Pancreas (tissue), 10 donors: ENCODE measurements at regions not wholly inside any gene's neighbourhood (a gene's known extent, or its start where the extent isn't known, plus 50 kb on each side); places are given as distances from the start of the nearest gene placed in this dataset.

Experiments used
- ATAC-seq, 4 donors: fragments of 200-7000 bp; cut with Tn5 transposase; one replicate each; pipeline versions ENCODE4 v1.8.0 to v1.9.1; 2020; ENCODE audit warnings: mild to moderate bottlenecking in 4 of 4, moderate library complexity in 4 of 4
- DNase-seq, 6 donors: peaks; one replicate each; pipeline ENCODE4 v3.0.0-alpha.2; 2020
- FAIRE-seq: peaks from 2 replicates; lab custom pipeline; 2012; peaks lifted over from hg19 to GRCh38; lab: Jason Lieb, UNC
- H3K27ac ChIP-seq, 4 donors: fragments of 200-600 bp; sonication (generic); 1 replicate in 3 of 4; 2 replicates in 1 of 4; pipeline versions ENCODE4 v1.5.0 to v1.8.0; 2020
- H3K27me3 ChIP-seq, 4 donors: fragments of 200-600 bp; one replicate each; pipeline ENCODE4 v1.8.0; 2021
- H3K36me3 ChIP-seq, 3 donors: fragments of 200-600 bp; sonication (generic) in 1 of 3; one replicate each; pipeline versions ENCODE4 v1.5.0 to v1.8.0; 2020 to 2021
- H3K4me1 ChIP-seq, 3 donors: fragments of 200-600 bp; one replicate each; pipeline ENCODE4 v1.8.0; 2021
- H3K4me3 ChIP-seq, 4 donors: fragments of 200-600 bp; sonication (generic) in 2 of 4; one replicate each; pipeline versions ENCODE4 v1.5.0 to v1.8.0; 2020 to 2021
- H3K9me3 ChIP-seq, 4 donors: fragments of 200-600 bp; one replicate each; pipeline ENCODE4 v1.8.0; 2021
- CTCF ChIP-seq, 4 donors: fragments of 200-600 bp; sonication (generic) in 3 of 4; IDR thresholded peaks; one replicate each; pipeline versions ENCODE4 v1.5.0 to v1.8.0; 2021; ENCODE audit warnings: antibody characterized with exemption in 4 of 4
- WGBS, 2 donors: extraction: QIAGEN DNeasy Blood & Tissue Kit; methylation state at CpG; one replicate each; pipeline ENCODE4 v1.1.7; 2013; 5-methylcytosine and 5-hydroxymethylcytosine counted together
- intact Hi-C, 3 donors: fragments of 100-400 bp; cut with DNase I; formaldehyde crosslinking; loops; one replicate each; pipeline versions ENCODE4 v1.11.1 to v1.14.2; 2022
- donor health status: healthy with polysubstance abuse.
- donor health status: DM: no; HTN: no; CAD: no; lungs with moderate emphysema.
- donor health status: DM: no; HTN: no; CAD: no.
- donor health status: control.
- donor health status: control.
- donor health status: Bipolar disorder and iron deficiency.
- donor health status: DM: yes; HTN: yes; CAD: no.
- donor health status: DM: no; HTN: no; CAD: no.
- donor health status: DM: no; HTN: no; CAD: no.
- donor health status: DM: yes; HTN: yes; CAD: no.

- peaks cover 0 to 19% (median 0%) of the 10 kb centered on the region in 3 donors for H3K36me3 ChIP-seq
- H3K27ac ChIP-seq: no peak overlapping the region
- ATAC-seq (no peak), DNase-seq (no peak), FAIRE-seq (no peak)
- no peaks in the 10 kb centered on the region for H3K27me3 ChIP-seq
- peaks cover 0 to 5% (median 4%) of the 10 kb centered on the region in 3 donors for H3K4me1 ChIP-seq
- H3K4me3 ChIP-seq: no peak overlapping the region
- 92 to 95% methylated on average over 3 of the region's 3 CpGs for WGBS, 2 donors
- no peak for TF ChIP-seq CTCF (IDR thresholded peaks at IDR 0.05)
- intact Hi-C loops: no loop called here
- H3K9me3 ChIP-seq: no peaks in the 10 kb centered on the region
Observed at GRCh38 chr15:52626671-52627369, 52.4 kb downstream of the ATOSA start.

- Histone ChIP-seq H3K27me3 (no peaks in the 10 kb centered on the region), H3K4me3 (no peak overlapping the region), H3K9me3 (no peaks in the 10 kb centered on the region), H3K36me3 (peaks cover 0 to 19% (median 0%) of the 10 kb centered on the region in 3 donors), H3K4me1 (peaks cover 0 to 5% (median 4%) of the 10 kb centered on the region in 3 donors), H3K27ac (no peak overlapping the region)
- DNase-seq: no peak
- WGBS, 2 donors: 43 to 49% methylated on average over 1 of the region's 1 CpG
- intact Hi-C loops: no loop called here
- no peak for FAIRE-seq
- no peak for TF ChIP-seq CTCF (IDR thresholded peaks at IDR 0.05)
- ATAC-seq: peak in 1 of 4 donors; percentile 18
Observed at GRCh38 chr15:52624262-52624661, 54.9 kb downstream of the ATOSA start.

- Histone ChIP-seq H3K36me3 (peaks cover 0 to 25% (median 0%) of the 10 kb centered on the region in 3 donors), H3K4me3 (no peak overlapping the region), H3K9me3 (no peaks in the 10 kb centered on the region), H3K27me3 (no peaks in the 10 kb centered on the region), H3K27ac (no peak overlapping the region), H3K4me1 (peaks cover 0 to 5% (median 4%) of the 10 kb centered on the region in 3 donors)
- no peak for FAIRE-seq
- no peak for DNase-seq
- no peak for ATAC-seq
- TF ChIP-seq CTCF (IDR thresholded peaks at IDR 0.05): no peak
- WGBS, 2 donors: 85 to 97% methylated on average over 4 of the region's 4 CpGs
- intact Hi-C loops: no loop called here
Observed at GRCh38 chr15:52622791-52623190, 54.0 kb upstream of the ARPP19 start.

GRCh38 chr15:52620496-52620895 is 51.7 kb upstream of the ARPP19 start:
- WGBS, 2 donors: 85 to 91% methylated on average over 4 of the region's 4 CpGs
- no peak for FAIRE-seq
- H3K36me3 ChIP-seq: peaks cover 0 to 35% (median 0%) of the 10 kb centered on the region in 3 donors
- no peak overlapping the region for H3K4me3 ChIP-seq
- no peak for ATAC-seq
- peaks cover 0 to 5% (median 0%) of the 10 kb centered on the region in 3 donors for H3K4me1 ChIP-seq
- no peak for DNase-seq
- H3K9me3 ChIP-seq: no peaks in the 10 kb centered on the region
- no peaks in the 10 kb centered on the region for H3K27me3 ChIP-seq
- H3K27ac ChIP-seq: no peak overlapping the region
- intact Hi-C loops: no loop called here
- no peak for TF ChIP-seq CTCF (IDR thresholded peaks at IDR 0.05)
